ENCODE measurements at regions not wholly inside any gene's neighbourhood (a gene's known extent, or its start where the extent isn't known, plus 50 kb on each side); places are given as distances from the start of the nearest gene placed in this dataset.
"Not testable (repeated sequence)": the region's sequence is repeated elsewhere in the genome, so short reads cannot be mapped to it uniquely, and the experiment has no call there.

DNA sequence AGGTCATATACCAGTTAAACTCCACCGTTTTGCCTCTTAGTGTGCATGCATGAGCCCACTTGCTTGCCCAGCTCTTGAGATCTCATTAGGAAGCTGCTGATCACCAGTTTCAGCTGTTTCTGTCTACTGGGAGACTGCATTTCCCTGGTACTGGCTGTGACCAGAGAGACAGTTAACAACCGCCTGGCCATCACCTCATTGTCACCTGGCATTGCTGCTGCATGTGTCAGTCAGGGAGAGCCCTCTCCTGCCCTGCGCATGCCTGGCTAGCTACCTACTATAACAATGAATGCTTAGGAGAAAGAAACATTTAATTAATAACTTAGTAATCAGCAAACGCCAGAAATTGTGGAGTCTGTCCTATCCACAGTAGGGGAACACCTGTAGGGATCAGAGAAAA, 265.8 kb upstream of the CYRIA start:
- no peak for TF ChIP-seq CTCF (IDR thresholded peaks at IDR 0.05; ENCODE audit: low read depth, low read length, missing control alignments)
- DNase-seq (ENCODE audit: low read depth): no peak
- H3K4me3 ChIP-seq (ENCODE audit: low read depth, low read length): no peak overlapping the region
- in situ Hi-C loops (cut with HindIII; ENCODE audit: low sequenced_read_pairs): no loop called here

DNA sequence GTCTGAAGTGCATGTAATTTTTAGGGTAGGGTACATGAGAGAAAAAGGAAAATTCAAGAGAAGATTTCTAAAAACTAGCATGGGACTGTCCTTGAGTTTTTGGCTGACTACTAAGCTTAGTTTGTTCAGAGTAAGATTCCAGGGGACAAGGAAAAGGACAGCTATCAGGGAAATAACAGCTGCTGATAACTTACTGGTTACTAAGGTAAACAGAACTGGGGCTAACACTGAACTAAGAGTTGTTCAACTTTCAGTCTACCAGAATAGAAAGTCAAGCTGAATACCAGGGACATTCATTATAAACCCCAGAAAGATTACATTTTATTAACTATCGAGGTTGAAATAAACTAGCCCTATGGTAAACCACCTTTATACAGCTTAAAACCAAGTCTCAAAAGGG, 261.8 kb upstream of the CYRIA start:
- H3K4me3 ChIP-seq (ENCODE audit: low read depth, low read length): no peak overlapping the region
- in situ Hi-C loops (cut with HindIII; ENCODE audit: low sequenced_read_pairs): no loop called here
- TF ChIP-seq CTCF (IDR thresholded peaks at IDR 0.05; ENCODE audit: low read depth, low read length, missing control alignments): no peak
- DNase-seq (ENCODE audit: low read depth): no peak

DNA sequence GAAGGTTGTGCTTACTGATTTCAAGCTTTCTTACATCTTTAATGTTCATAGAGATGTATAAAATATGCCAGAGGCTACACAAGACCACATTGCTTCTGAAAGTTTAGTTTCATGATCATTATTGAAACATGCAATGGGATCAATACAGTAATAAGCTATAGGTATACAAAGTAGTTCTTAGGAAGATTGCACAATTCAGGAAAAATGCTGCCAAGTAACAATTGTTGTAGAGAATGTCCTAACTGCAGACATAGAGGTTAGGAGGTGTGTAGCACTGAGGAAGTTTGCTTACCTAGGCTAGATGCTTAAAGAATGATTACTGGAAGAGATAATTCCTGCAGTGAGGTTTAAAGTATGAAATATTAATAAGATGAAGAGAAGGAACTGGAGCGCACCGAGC, 259.5 kb upstream of the CYRIA start:
- no peak overlapping the region for H3K4me3 ChIP-seq (ENCODE audit: low read depth, low read length)
- in situ Hi-C loops (cut with HindIII; ENCODE audit: low sequenced_read_pairs): no loop called here
- TF ChIP-seq CTCF (IDR thresholded peaks at IDR 0.05; ENCODE audit: low read depth, low read length, missing control alignments): no peak
- no peak for DNase-seq (ENCODE audit: low read depth)

GRCh38 chr2:16915341-16915755, 249.7 kb upstream of the CYRIA start:
- DNase-seq (ENCODE audit: low read depth); H3K4me3 ChIP-seq (ENCODE audit: low read depth, low read length); in situ Hi-C loops (cut with HindIII; ENCODE audit: low sequenced_read_pairs): not testable (repeated sequence)

DNA sequence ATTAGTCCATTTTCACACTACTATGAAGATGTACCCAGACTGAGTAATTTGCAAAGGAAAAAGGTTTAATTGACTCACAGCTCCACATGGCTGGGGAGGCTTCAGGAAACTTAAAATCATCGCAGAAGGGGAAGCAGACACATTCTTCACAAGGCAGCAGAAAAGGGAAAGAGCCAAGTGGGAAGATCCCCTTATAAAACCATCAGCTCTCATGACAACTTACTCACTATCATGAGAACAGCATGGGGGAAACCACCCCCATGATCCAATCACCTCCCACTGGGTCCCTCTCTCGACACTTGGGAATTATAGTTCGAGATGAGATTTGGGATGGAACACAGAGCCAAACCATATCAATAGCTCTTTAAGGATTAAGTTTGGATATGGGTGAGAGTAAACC, 246.1 kb upstream of the CYRIA start:
- in situ Hi-C loops (cut with HindIII; ENCODE audit: low sequenced_read_pairs): no loop called here
- no peak for DNase-seq (ENCODE audit: low read depth)
- no peak overlapping the region for H3K4me3 ChIP-seq (ENCODE audit: low read depth, low read length)
- TF ChIP-seq CTCF (IDR thresholded peaks at IDR 0.05; ENCODE audit: low read depth, low read length, missing control alignments): no peak

GRCh38 chr2:16908656-16909055, 243.0 kb upstream of the CYRIA start:
- in situ Hi-C loops (cut with HindIII; ENCODE audit: low sequenced_read_pairs): no loop called here
- TF ChIP-seq CTCF (IDR thresholded peaks at IDR 0.05; ENCODE audit: low read depth, low read length, missing control alignments): no peak
- DNase-seq (ENCODE audit: low read depth): peak; percentile 16

DNA sequence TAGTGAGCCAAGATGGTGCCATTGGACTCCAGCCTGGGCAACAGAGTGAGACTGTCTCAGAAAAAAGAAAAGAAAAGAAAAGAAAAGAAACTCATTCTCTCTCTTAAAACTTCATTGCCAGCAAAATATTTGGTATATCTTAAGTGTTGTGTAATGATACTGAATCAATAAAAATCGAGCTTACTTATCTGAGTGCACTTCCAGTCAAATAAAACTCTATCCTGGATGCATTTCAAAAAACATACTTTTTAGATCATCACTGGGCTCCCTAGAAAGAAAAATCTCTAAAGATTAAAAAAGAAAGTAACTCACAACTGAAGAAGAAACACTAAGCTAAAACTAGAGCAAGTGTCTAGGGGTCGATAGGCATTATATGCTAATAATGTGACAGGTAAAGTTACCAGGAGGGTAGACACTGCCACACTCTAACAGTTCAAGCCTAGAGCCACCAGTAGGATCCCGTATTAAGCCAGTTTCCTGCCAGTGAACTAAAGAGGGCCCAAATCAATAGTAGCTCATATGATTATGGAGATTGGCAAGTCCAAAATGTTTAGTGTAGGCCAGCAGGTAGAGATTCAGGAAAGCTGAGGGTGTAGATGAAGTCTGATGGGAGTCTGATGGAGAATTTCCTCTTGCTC, 242.1 kb upstream of the CYRIA start:
- no peak for DNase-seq (ENCODE audit: low read depth)
- in situ Hi-C loops (cut with HindIII; ENCODE audit: low sequenced_read_pairs): no loop called here
- TF ChIP-seq CTCF (IDR thresholded peaks at IDR 0.05; ENCODE audit: low read depth, low read length, missing control alignments): no peak
- H3K4me3 ChIP-seq (ENCODE audit: low read depth, low read length): no peak overlapping the region

More at GRCh38 chr2:16908656-16909055, 243.0 kb upstream of the CYRIA start:
- no peak overlapping the region for H3K4me3 ChIP-seq (ENCODE audit: low read depth, low read length)

DNA sequence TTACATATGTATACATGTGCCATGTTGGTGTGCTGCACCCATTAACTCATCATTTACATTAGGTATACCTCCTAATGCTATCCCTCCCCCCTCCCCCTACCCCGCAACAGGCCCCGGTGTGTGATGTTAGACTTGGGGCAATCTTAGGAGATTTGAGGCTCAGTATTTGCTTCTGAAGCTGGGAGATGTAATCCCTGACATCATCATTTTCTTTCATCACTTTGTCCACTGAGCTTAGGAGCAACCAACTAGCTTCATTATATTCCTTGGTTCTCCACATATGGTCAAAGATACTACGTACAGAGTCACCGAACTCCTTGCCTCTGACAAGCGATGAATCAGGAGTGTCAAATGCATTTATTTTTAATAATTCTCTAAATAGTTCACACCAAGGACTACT, 239.7 kb upstream of the CYRIA start:
- H3K4me3 ChIP-seq (ENCODE audit: low read depth, low read length); in situ Hi-C loops (cut with HindIII; ENCODE audit: low sequenced_read_pairs); DNase-seq (ENCODE audit: low read depth): not testable (repeated sequence)
